ENCODE measurements at regions not wholly inside any gene's neighbourhood (a gene's known extent, or its start where the extent isn't known, plus 50 kb on each side); places are given as distances from the start of the nearest gene placed in this dataset.

- TF ChIP-seq CEBPB (IDR thresholded peaks at IDR 0.05; ENCODE audit: low read depth) = no peak
- no peak for TF ChIP-seq EZH2 (IDR thresholded peaks at IDR 0.05)
- no peak for TF ChIP-seq CTCF (IDR thresholded peaks at IDR 0.05 in 2 of 3, conservative IDR thresholded peaks at IDR 0.05 in 1 of 3; ENCODE audit: borderline replicate concordance in 1 of 3, insufficient read depth in 1 of 3, low read depth in 2 of 3, low read length in 2 of 3)
Measured at GRCh38 chr1:30324251-30325084, 398.9 kb downstream of the MATN1 start.

All from HCT116 (cell line).